Activated T-helper 17 cell treated with anti-CD3 and anti-CD28 coated beads, Interleukin-2, amount 50 U/mL, for 72 hours (primary cell): ENCODE measurements at regions not wholly inside any gene's neighbourhood (a gene's known extent, or its start where the extent isn't known, plus 50 kb on each side); places are given as distances from the start of the nearest gene placed in this dataset.
"Not testable (repeated sequence)": the region's sequence is repeated elsewhere in the genome, so short reads cannot be mapped to it uniquely, and the experiment has no call there.

Source experiments
- ATAC-seq: fragments of 150-1000 bp; cut with Tn5 transposase; replicated peaks from 2 replicates; pipeline ENCODE4 v1.10.0; 2021; ENCODE audit warnings: mild to moderate bottlenecking, moderate library complexity
- H3K27ac Mint-ChIP-seq: one replicate; pipeline ENCODE4 v1.8.0; 2022; ENCODE audit warnings: mixed read lengths
- H3K27me3 Mint-ChIP-seq: one replicate; pipeline ENCODE4 v1.8.0; 2022; ENCODE audit warnings: mixed read lengths
- H3K36me3 Mint-ChIP-seq: one replicate; pipeline ENCODE4 v1.8.0; 2022; ENCODE audit warnings: low read depth, mild to moderate bottlenecking, mixed read lengths
- H3K4me1 Mint-ChIP-seq: one replicate; pipeline ENCODE4 v1.8.0; 2022; ENCODE audit warnings: mixed read lengths
- H3K4me3 Mint-ChIP-seq: one replicate; pipeline ENCODE4 v1.8.0; 2022; ENCODE audit warnings: mild to moderate bottlenecking, mixed read lengths
- H3K9me3 Mint-ChIP-seq: one replicate; pipeline ENCODE4 v1.8.0; 2022; ENCODE audit warnings: mixed read lengths

GRCh38 chr15:24305643-24306042 lies 369.9 kb upstream of the NPAP1 start:
- H3K36me3 Mint-ChIP-seq, H3K4me3 Mint-ChIP-seq, H3K27ac Mint-ChIP-seq, H3K4me1 Mint-ChIP-seq, ATAC-seq, H3K27me3 Mint-ChIP-seq: not testable (repeated sequence)
- peaks cover 12% of the 10 kb centered on the region for H3K9me3 Mint-ChIP-seq

GRCh38 chr15:24309700-24310099 lies 365.9 kb upstream of the NPAP1 start:
- not testable (repeated sequence) for ATAC-seq, H3K27me3 Mint-ChIP-seq, H3K36me3 Mint-ChIP-seq, H3K27ac Mint-ChIP-seq, H3K4me1 Mint-ChIP-seq, H3K9me3 Mint-ChIP-seq, H3K4me3 Mint-ChIP-seq

GRCh38 chr15:24311692-24312091 lies 363.9 kb upstream of the NPAP1 start:
- H3K4me1 Mint-ChIP-seq, H3K27ac Mint-ChIP-seq, H3K4me3 Mint-ChIP-seq, ATAC-seq, H3K36me3 Mint-ChIP-seq, H3K9me3 Mint-ChIP-seq, H3K27me3 Mint-ChIP-seq: not testable (repeated sequence)

- not testable (repeated sequence) for H3K27ac Mint-ChIP-seq, H3K36me3 Mint-ChIP-seq, H3K4me3 Mint-ChIP-seq, H3K4me1 Mint-ChIP-seq, ATAC-seq, H3K27me3 Mint-ChIP-seq
- H3K9me3 Mint-ChIP-seq = peaks cover 12% of the 10 kb centered on the region
Measured at GRCh38 chr15:24316326-24316725, 359.2 kb upstream of the NPAP1 start.

GRCh38 chr15:24318981-24319380 lies 356.6 kb upstream of the NPAP1 start:
- ATAC-seq = no peak
- Mint-ChIP-seq H3K36me3 (no peaks in the 10 kb centered on the region), H3K4me1 (no peaks in the 10 kb centered on the region), H3K4me3 (no peak overlapping the region), H3K9me3 (peaks cover 12% of the 10 kb centered on the region), H3K27me3 (no peaks in the 10 kb centered on the region), H3K27ac (no peak overlapping the region)

- not testable (repeated sequence) for H3K4me1 Mint-ChIP-seq, H3K27me3 Mint-ChIP-seq, ATAC-seq, H3K36me3 Mint-ChIP-seq, H3K27ac Mint-ChIP-seq, H3K4me3 Mint-ChIP-seq, H3K9me3 Mint-ChIP-seq
Measured at GRCh38 chr15:24324096-24324495, 351.5 kb upstream of the NPAP1 start.

GRCh38 chr15:24326513-24326912 lies 349.1 kb upstream of the NPAP1 start:
- not testable (repeated sequence) for H3K36me3 Mint-ChIP-seq, H3K4me3 Mint-ChIP-seq, H3K9me3 Mint-ChIP-seq, H3K27me3 Mint-ChIP-seq, H3K4me1 Mint-ChIP-seq, H3K27ac Mint-ChIP-seq, ATAC-seq

GRCh38 chr15:24331964-24332363 lies 343.6 kb upstream of the NPAP1 start:
- peaks cover 13% of the 10 kb centered on the region for H3K9me3 Mint-ChIP-seq
- H3K4me1 Mint-ChIP-seq, H3K27me3 Mint-ChIP-seq, H3K27ac Mint-ChIP-seq, H3K4me3 Mint-ChIP-seq, ATAC-seq, H3K36me3 Mint-ChIP-seq: not testable (repeated sequence)

GRCh38 chr15:24341876-24342275 lies 333.7 kb upstream of the NPAP1 start:
- not testable (repeated sequence) for H3K4me1 Mint-ChIP-seq, H3K27ac Mint-ChIP-seq, H3K9me3 Mint-ChIP-seq, H3K27me3 Mint-ChIP-seq, H3K36me3 Mint-ChIP-seq, ATAC-seq, H3K4me3 Mint-ChIP-seq

GRCh38 chr15:24352777-24353176 lies 322.8 kb upstream of the NPAP1 start:
- not testable (repeated sequence) for H3K36me3 Mint-ChIP-seq, H3K27ac Mint-ChIP-seq, H3K4me1 Mint-ChIP-seq, H3K4me3 Mint-ChIP-seq, ATAC-seq, H3K9me3 Mint-ChIP-seq, H3K27me3 Mint-ChIP-seq

- not testable (repeated sequence) for H3K4me3 Mint-ChIP-seq, H3K4me1 Mint-ChIP-seq, ATAC-seq, H3K36me3 Mint-ChIP-seq, H3K27me3 Mint-ChIP-seq, H3K27ac Mint-ChIP-seq, H3K9me3 Mint-ChIP-seq
Measured at GRCh38 chr15:24381103-24381502, 294.5 kb upstream of the NPAP1 start.

GRCh38 chr15:24385258-24385657 lies 290.3 kb upstream of the NPAP1 start:
- not testable (repeated sequence) for H3K27me3 Mint-ChIP-seq, H3K4me1 Mint-ChIP-seq, ATAC-seq, H3K4me3 Mint-ChIP-seq, H3K36me3 Mint-ChIP-seq, H3K27ac Mint-ChIP-seq, H3K9me3 Mint-ChIP-seq

GRCh38 chr15:24394303-24394702 lies 281.3 kb upstream of the NPAP1 start:
- Mint-ChIP-seq H3K27ac (no peak overlapping the region), H3K36me3 (no peaks in the 10 kb centered on the region), H3K4me3 (no peak overlapping the region), H3K9me3 (no peaks in the 10 kb centered on the region), H3K27me3 (no peaks in the 10 kb centered on the region), H3K4me1 (no peaks in the 10 kb centered on the region)
- ATAC-seq = no peak

GRCh38 chr15:24412649-24413048 lies 262.9 kb upstream of the NPAP1 start:
- H3K9me3 Mint-ChIP-seq = peaks cover 13% of the 10 kb centered on the region
- H3K27ac Mint-ChIP-seq, H3K27me3 Mint-ChIP-seq, H3K4me1 Mint-ChIP-seq, ATAC-seq, H3K4me3 Mint-ChIP-seq, H3K36me3 Mint-ChIP-seq: not testable (repeated sequence)

- ATAC-seq, H3K36me3 Mint-ChIP-seq, H3K4me1 Mint-ChIP-seq, H3K27me3 Mint-ChIP-seq, H3K9me3 Mint-ChIP-seq, H3K27ac Mint-ChIP-seq, H3K4me3 Mint-ChIP-seq: not testable (repeated sequence)
Measured at GRCh38 chr15:24426286-24427054, 249.1 kb upstream of the NPAP1 start.

GRCh38 chr15:24427055-24427400 lies 248.5 kb upstream of the NPAP1 start:
- not testable (repeated sequence) for ATAC-seq, H3K9me3 Mint-ChIP-seq, H3K4me3 Mint-ChIP-seq, H3K27ac Mint-ChIP-seq, H3K36me3 Mint-ChIP-seq, H3K4me1 Mint-ChIP-seq, H3K27me3 Mint-ChIP-seq
